Keratinocyte (primary cell): ENCODE measurements at regions not wholly inside any gene's neighbourhood (a gene's known extent, or its start where the extent isn't known, plus 50 kb on each side); places are given as distances from the start of the nearest gene placed in this dataset.

Experiments
- DNase-seq: peaks from one replicate; pipeline ENCODE4 v3.0.0-alpha.2; 2011; ENCODE audit warnings: low read depth, missing footprints, low spot score
- FAIRE-seq: peaks from 2 replicates; lab custom pipeline; 2011; peaks lifted over from hg19 to GRCh38; lab: Jason Lieb, UNC
- H2AFZ ChIP-seq: 2 replicates; pipeline ENCODE4 v1.6.0; 2012; ENCODE audit warnings: low read length, control low read depth, inconsistent platforms; ENCODE audit not compliant: control insufficient read depth
- H3K27ac ChIP-seq: 2 replicates; pipeline ENCODE4 v1.5.1; 2011; ENCODE audit warnings: low read length; ENCODE audit not compliant: control insufficient read depth, insufficient read depth
- H3K27me3 ChIP-seq: 3 replicates; pipeline ENCODE4 v1.6.0; 2011; ENCODE audit warnings: low read length; ENCODE audit not compliant: control insufficient read depth, insufficient read depth; ENCODE audit errors: extremely low read depth
- H3K36me3 ChIP-seq, 2 experiments: 2 replicates in 1 of 2; 3 replicates in 1 of 2; pipeline ENCODE4 v1.5.1; 2011; ENCODE audit warnings: low read length in 2 of 2, mild to moderate bottlenecking in 1 of 2; ENCODE audit not compliant: control insufficient read depth in 2 of 2, insufficient read depth in 2 of 2; ENCODE audit errors: extremely low read depth in 1 of 2
- H3K4me1 ChIP-seq: 3 replicates; pipeline ENCODE4 v1.5.1; 2011; ENCODE audit warnings: low read length; ENCODE audit not compliant: control insufficient read depth, insufficient read depth; ENCODE audit errors: extremely low read depth
- H3K4me2 ChIP-seq: 3 replicates; pipeline ENCODE4 v1.6.0; 2011; ENCODE audit warnings: low read depth, low read length; ENCODE audit not compliant: control insufficient read depth, insufficient read depth; ENCODE audit errors: extremely low read depth
- H3K4me3 ChIP-seq, 3 experiments: fragments of 200-600 bp in 1 of 3; sonication (generic) in 1 of 3; 2 replicates in 2 of 3; 3 replicates in 1 of 3; pipeline ENCODE4 v1.5.1; 2011 to 2016; ENCODE audit warnings: low read length in 3 of 3, mild to moderate bottlenecking in 3 of 3, control low read depth in 2 of 3, inconsistent platforms in 1 of 3, low read depth in 1 of 3, mixed read lengths in 1 of 3, mixed run types in 1 of 3, moderate library complexity in 1 of 3; ENCODE audit not compliant: control insufficient read depth in 2 of 3, insufficient read depth in 2 of 3; ENCODE audit errors: extremely low read depth in 1 of 3
- H3K79me2 ChIP-seq: 2 replicates; pipeline ENCODE4 v1.6.0; 2012; ENCODE audit warnings: low read length; ENCODE audit not compliant: control insufficient read depth, insufficient read depth
- H3K9ac ChIP-seq: 3 replicates; pipeline ENCODE4 v1.6.0; 2011; ENCODE audit warnings: low read length; ENCODE audit not compliant: control insufficient read depth, insufficient read depth; ENCODE audit errors: extremely low read depth
- H3K9me1 ChIP-seq: 3 replicates; pipeline ENCODE4 v1.6.0; 2011; ENCODE audit warnings: low read length; ENCODE audit not compliant: control insufficient read depth, insufficient read depth; ENCODE audit errors: extremely low read depth
- H3K9me3 ChIP-seq: 2 replicates; pipeline ENCODE4 v1.5.1; 2012; ENCODE audit warnings: low read depth, low read length; ENCODE audit not compliant: control insufficient read depth
- H4K20me1 ChIP-seq: 3 replicates; pipeline ENCODE4 v1.6.0; 2011; ENCODE audit warnings: low read length; ENCODE audit not compliant: control insufficient read depth, insufficient read depth; ENCODE audit errors: extremely low read depth
- EZH2 ChIP-seq: IDR thresholded peaks from one replicate; pipeline ENCODE4 v1.6.1; 2012; ENCODE audit warnings: inconsistent platforms, mild to moderate bottlenecking, low read length, moderate library complexity
- dilution Hi-C: fragments of 300-500 bp; cut with MboI; formaldehyde crosslinking; loops from one replicate; pipeline ENCODE4 v1.7.0; 2020; ENCODE audit warnings: low sequenced_read_pairs; ENCODE audit not compliant: extremely low pct_ligation_motif_present
- TF ChIP-seq, protein P1 (sequence below), 3 experiments: IDR thresholded peaks in 1 of 3; conservative IDR thresholded peaks in 1 of 3; optimal IDR thresholded peaks in 1 of 3; 2 replicates in 2 of 3; 3 replicates in 1 of 3; pipeline versions ENCODE3 to v1.5.1; 2011; ENCODE audit warnings: low read length in 3 of 3, mild to moderate bottlenecking in 3 of 3, moderate library complexity in 2 of 3, control low read depth in 1 of 3, inconsistent platforms in 1 of 3; ENCODE audit not compliant: insufficient read depth in 2 of 3; ENCODE audit errors: extremely low read depth in 1 of 3

DNA sequence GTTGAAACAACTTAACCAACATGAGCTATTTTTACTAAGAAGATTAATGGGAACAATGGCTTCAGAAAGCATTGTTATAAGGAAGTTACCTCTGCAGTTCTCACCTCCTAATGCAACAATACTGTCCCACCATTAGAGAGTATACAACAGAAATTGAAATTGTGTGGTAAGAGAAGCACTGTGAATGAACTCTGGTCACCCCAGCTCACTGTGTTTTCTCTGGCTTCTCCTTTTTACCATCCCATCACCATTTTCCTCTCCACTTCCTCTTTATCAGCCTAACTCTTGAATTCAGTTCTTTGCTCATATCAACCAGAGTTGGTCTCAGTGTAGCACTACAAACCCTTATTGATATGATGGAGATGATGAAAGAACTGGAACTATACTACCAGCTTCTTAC lies 138.0 kb upstream of the POU2AF2 start:
- DNase-seq = no peak
- no peak overlapping the region for H3K4me2 ChIP-seq
- no peak overlapping the region for H3K9ac ChIP-seq
- dilution Hi-C loops = no loop called here
- no peak overlapping the region for H2AFZ ChIP-seq
- no peaks in the 10 kb centered on the region for H4K20me1 ChIP-seq
- no peaks in the 10 kb centered on the region for H3K27me3 ChIP-seq
- H3K9me3 ChIP-seq = no peaks in the 10 kb centered on the region
- no peaks in the 10 kb centered on the region for H3K4me1 ChIP-seq
- H3K79me2 ChIP-seq = no peaks in the 10 kb centered on the region
- H3K9me1 ChIP-seq = no peaks in the 10 kb centered on the region
- no peaks in the 10 kb centered on the region for H3K36me3 ChIP-seq
- no peak overlapping the region for H3K27ac ChIP-seq
- H3K4me3 ChIP-seq = no peak overlapping the region
- TF ChIP-seq EZH2 = no peak
- TF ChIP-seq, protein P1, sequence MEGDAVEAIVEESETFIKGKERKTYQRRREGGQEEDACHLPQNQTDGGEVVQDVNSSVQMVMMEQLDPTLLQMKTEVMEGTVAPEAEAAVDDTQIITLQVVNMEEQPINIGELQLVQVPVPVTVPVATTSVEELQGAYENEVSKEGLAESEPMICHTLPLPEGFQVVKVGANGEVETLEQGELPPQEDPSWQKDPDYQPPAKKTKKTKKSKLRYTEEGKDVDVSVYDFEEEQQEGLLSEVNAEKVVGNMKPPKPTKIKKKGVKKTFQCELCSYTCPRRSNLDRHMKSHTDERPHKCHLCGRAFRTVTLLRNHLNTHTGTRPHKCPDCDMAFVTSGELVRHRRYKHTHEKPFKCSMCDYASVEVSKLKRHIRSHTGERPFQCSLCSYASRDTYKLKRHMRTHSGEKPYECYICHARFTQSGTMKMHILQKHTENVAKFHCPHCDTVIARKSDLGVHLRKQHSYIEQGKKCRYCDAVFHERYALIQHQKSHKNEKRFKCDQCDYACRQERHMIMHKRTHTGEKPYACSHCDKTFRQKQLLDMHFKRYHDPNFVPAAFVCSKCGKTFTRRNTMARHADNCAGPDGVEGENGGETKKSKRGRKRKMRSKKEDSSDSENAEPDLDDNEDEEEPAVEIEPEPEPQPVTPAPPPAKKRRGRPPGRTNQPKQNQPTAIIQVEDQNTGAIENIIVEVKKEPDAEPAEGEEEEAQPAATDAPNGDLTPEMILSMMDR (optimal IDR thresholded peaks at IDR 0.05 in 1 of 3, IDR thresholded peaks at IDR 0.05 in 1 of 3, conservative IDR thresholded peaks at IDR 0.05 in 1 of 3; ENCODE audit: extremely low read depth in 1 of 3, insufficient read depth in 2 of 3, low read length in 3 of 3) = no peak
- FAIRE-seq = no peak

DNA sequence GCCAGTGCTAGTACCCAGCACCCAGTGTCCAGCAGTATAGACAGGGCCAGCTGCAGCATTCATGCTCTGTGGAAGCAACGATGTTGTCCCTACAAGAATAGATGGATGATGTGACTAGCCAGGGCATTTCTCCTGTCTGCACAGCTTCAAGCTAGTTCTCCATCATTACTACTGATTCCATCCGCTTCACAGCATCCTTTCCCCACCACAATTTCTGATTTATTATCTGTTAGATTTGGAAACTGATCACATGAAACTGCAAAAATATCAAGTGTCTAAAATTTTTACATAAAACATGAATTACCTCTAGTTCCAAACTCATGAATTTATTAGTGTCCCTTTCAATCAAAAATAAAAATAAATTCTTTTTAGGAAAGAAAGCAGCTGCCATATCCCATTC lies 138.9 kb upstream of the POU2AF2 start:
- no peaks in the 10 kb centered on the region for H3K79me2 ChIP-seq
- TF ChIP-seq EZH2 = no peak
- TF ChIP-seq, protein P1 (optimal IDR thresholded peaks at IDR 0.05 in 1 of 3, IDR thresholded peaks at IDR 0.05 in 1 of 3, conservative IDR thresholded peaks at IDR 0.05 in 1 of 3; ENCODE audit: extremely low read depth in 1 of 3, insufficient read depth in 2 of 3, low read length in 3 of 3) = no peak
- dilution Hi-C loops = no loop called here
- H4K20me1 ChIP-seq = no peaks in the 10 kb centered on the region
- no peaks in the 10 kb centered on the region for H3K36me3 ChIP-seq
- DNase-seq (no peak), FAIRE-seq (no peak)
- no peak overlapping the region for H3K4me3 ChIP-seq
- H3K9me3 ChIP-seq = no peaks in the 10 kb centered on the region
- H3K9me1 ChIP-seq = no peaks in the 10 kb centered on the region
- H3K27me3 ChIP-seq = no peaks in the 10 kb centered on the region
- no peak overlapping the region for H3K27ac ChIP-seq
- no peak overlapping the region for H3K9ac ChIP-seq
- H3K4me1 ChIP-seq = no peaks in the 10 kb centered on the region
- H2AFZ ChIP-seq = no peak overlapping the region
- no peak overlapping the region for H3K4me2 ChIP-seq
